Spleen (tissue), 7 donors: ENCODE measurements at regions not wholly inside any gene's neighbourhood (a gene's known extent, or its start where the extent isn't known, plus 50 kb on each side); places are given as distances from the start of the nearest gene placed in this dataset.

ENCODE experiments used
- CTCF ChIP-seq, 11 experiments: fragments of 200-600 bp in 7 of 11; fragments of 450-650 bp in 4 of 11; sonication (generic) in 4 of 11; IDR thresholded peaks in 8 of 11; conservative IDR thresholded peaks in 3 of 11; 1 replicate in 7 of 11; 2 replicates in 4 of 11; pipeline versions ENCODE4 v1.4.0 to v1.8.0; 2016 to 2021; ENCODE audit warnings: antibody characterized with exemption in 11 of 11, inconsistent platforms in 4 of 11, mild to moderate bottlenecking in 1 of 11
- POLR2A ChIP-seq, 3 donors: fragments of 450-650 bp; IDR thresholded peaks; one replicate each; pipeline ENCODE4 v1.5.1; 2017; ENCODE audit warnings: antibody characterized with exemption in 3 of 3, mild to moderate bottlenecking in 1 of 3
- POLR2AphosphoS5 ChIP-seq, 3 donors: sonication (generic); formaldehyde crosslinking; IDR thresholded peaks; one replicate each; pipeline ENCODE4 v1.5.1; 2017; ENCODE audit warnings: antibody characterized with exemption in 3 of 3
- donor health status: DM: no; HTN: no; CAD: no; lungs with moderate emphysema.
- donor health status: DM: no; HTN: no; CAD: no.
- donor health status: DM: no; HTN: no; CAD: no.

GRCh38 chr2:118714118-118714517, 133.3 kb downstream of the EN1 start:
- TF ChIP-seq POLR2A (IDR thresholded peaks at IDR 0.05) (no peak), CTCF (IDR thresholded peaks at IDR 0.05 in 8 of 11, conservative IDR thresholded peaks at IDR 0.05 in 3 of 11) (no peak), POLR2AphosphoS5 (IDR thresholded peaks at IDR 0.05) (no peak)
